ENCODE measurements at regions not wholly inside any gene's neighbourhood (a gene's known extent, or its start where the extent isn't known, plus 50 kb on each side); places are given as distances from the start of the nearest gene placed in this dataset.
"Not testable (repeated sequence)": the region's sequence is repeated elsewhere in the genome, so short reads cannot be mapped to it uniquely, and the experiment has no call there.

DNA sequence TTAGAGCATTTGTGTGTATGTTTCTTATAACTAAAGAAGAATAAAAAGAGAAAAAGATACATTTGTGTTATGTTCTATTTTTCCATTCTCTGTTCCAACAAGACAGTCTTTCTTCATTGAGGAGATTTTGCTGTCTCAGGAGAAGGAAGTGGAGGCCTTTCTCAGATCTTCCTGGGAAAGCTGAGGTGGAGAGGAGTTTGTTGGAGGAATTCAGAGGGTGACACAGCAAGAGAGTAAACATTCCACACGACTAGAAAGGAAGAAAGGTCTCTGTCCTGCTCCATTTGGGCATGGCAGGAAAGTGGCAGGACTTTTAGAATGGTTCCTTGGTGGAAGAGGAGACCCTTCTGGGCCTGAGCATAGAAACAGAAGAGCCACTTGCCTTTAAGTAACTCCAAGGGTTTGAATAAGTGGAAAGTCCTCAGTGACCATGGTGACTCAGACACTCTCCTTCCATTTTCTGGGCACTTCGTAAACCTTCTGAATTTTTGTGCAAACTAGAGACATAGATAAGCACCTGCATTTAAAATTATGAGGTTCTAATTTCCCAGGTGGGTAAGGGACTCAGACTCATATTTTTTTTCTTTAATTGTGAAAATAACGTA is 52.3 kb upstream of the COL5A2 start:
- no peak for DNase-seq

DNA sequence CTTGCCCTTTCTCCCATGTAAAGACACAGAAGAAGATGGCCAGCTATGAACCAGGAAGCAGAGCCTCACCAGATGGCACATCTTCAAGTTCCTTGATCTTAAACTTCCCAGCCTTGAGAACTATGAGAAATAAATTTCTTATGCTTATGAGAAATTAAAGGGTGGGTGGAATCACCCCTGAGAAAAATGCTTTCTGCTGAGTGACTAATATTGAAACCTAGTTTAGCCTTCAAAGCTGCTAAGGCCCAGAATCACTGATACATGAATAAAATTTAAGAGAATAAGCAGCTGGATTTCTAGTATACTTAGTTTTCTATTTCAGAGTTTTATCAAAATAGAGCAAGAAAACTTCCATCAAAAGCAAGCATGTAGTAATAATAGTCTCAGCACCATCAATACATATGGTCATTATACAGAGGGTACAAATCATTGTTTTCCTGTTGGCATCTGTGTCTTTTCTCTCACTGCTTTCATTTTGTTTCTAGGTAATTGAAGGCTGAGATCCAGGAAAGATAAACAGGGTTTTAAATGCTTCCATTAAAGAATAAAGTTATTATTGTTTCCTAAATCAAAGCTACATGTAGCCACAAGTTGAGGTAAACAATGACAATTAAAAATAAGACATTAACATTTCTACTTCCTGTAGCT is 53.3 kb upstream of the COL5A2 start:
- DNase-seq, result no peak

DNA sequence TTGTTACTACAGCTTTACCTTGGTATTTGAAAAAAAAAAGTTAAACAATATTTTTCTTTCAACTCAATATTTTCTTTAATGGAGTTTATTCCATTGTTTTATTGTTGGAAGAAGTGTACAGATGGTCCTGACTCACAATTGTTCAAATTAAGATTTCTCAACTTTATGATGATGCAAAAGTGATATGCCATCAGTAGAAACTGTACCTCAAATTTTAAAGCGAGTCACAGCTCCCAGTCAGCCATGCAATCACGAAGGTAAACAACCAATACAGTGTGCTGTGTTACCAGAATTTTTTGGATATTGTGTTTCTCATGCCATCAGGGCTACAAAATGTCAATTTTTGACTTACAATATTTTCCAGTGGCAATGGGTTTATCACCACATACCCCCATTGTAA is 54.0 kb upstream of the COL5A2 start:
- no peak for DNase-seq

DNA sequence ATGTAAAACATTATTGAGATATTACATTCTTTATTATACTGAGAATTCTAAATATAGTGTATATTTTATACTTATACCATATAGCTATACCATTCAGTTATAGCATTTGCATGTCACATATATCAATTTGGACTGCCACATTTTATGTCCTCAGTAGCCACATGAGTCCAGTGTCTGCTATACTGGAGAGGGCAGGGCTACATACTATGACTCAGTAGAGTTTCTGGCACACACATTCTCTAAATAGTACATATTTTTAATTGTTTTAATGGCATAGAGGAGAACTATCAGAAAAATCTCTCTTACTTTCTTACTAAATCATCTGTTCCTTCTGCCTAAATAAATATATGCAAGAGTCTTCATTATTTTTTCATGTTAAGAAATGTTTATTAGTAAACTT is 55.4 kb upstream of the COL5A2 start:
- no peak for DNase-seq

DNA sequence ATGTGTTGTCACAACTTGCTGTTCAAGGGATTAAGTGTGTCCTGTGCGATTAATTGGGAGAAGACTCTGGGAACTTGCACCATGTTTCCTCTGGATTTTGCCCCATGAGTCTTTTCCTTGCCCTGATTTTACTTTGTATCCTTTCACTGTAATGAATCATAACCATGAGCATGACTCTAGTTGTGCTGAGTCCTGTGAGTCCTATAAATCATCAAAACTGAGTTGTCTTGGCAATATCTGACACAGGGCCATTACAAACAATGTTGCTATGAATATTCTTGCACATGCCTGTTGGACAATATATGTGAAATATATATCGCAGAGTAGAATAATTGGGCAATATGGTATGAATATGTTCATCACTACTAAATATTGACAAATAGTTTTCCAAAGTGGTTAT is 56.5 kb upstream of the COL5A2 start:
- DNase-seq, result no peak

DNA sequence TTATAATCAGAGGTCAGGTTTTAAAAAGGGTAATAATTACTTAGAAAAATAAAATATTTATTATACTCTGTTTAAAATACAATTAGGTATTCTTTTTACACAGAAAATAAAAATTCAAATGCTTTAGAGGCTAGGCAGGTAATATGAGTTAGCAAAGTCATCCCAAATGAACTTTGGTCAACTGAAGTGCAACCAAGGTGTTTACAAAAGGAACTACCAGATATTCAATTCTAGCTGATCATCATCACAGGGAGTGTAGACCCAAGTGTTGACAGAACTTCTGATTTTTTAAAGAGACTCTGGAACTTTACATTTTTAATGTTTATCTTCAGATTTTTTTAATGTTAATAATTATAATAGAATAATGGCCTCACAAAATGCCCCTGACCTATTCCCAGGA is 59.3 kb upstream of the COL5A2 start:
- DNase-seq, result no peak

DNA sequence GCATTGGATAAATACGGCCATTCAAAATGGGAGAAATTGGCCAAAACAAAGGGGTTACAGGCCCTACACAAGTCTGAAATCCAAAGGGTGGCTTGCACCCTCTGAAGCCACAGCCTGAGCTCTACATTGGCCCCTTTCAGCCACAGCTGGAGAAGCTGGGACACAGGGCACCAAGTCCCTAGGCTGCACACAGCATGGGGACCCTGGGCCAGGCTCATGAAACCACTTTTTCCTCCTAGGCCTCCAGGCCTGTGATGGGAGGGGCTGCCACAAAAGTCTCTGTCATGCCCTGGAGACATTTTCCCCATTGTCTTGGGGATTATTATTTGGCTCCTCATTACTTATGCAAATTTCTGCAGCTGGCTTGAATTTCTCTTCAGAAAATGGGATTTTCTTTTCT is 64.3 kb upstream of the COL5A2 start:
- not testable (repeated sequence) for DNase-seq

DNA sequence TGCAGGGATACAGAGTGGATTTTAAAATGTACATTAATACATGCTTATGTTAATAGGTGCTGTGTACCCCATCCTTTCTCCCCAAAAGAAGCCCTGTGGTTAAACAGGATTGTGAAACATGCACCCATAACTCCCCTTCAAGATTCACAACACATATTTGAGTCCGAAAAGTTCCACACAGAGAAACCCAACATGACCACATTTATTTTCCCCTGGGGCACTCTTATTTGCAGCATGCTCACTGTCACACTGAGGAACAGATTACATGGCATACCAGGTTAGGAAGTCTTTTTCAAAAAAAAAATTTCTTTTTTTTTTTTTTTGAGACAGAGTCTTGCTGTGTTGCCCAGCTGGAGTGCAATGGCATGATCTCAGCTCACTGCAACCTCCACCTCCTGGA is 67.7 kb upstream of the COL5A2 start:
- no peak for DNase-seq

DNA sequence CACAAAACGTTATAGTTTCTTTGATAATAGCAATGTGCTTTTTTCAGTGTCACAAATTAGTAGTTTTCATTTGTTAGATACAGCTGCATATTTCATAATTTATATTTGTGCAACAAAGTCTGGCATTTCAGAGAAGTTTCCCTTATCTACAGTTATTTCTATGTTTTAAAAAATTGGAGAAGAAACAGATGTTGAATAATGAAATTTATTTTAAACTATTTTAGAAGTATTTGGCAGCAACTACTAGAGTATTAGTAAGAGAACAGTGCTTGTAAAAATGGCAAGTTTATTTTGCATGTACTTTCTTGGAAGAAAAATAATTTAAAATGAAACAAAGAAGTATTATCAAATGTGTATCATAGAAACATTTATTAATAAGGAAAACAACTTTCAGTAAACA is 68.6 kb upstream of the COL5A2 start:
- no peak for DNase-seq

DNA sequence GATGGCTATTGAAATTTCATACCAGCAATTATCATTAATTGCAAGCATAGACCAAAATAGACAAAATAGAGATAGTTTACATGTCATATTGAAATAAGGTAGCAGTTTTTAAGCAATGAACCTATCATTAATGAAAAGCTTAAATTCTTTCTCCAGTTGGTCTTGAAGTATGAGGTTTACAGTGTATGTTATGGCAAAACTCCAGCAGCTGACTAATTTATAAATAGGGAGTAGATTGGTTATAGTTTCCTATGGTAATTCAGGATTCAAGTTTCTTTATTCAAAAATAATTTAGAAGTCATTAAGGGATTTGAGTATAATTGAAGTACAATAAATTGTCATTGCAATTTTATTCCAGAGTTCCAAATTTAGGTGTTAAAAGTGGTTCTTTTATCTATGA is 69.6 kb upstream of the COL5A2 start:
- no peak for DNase-seq

DNA sequence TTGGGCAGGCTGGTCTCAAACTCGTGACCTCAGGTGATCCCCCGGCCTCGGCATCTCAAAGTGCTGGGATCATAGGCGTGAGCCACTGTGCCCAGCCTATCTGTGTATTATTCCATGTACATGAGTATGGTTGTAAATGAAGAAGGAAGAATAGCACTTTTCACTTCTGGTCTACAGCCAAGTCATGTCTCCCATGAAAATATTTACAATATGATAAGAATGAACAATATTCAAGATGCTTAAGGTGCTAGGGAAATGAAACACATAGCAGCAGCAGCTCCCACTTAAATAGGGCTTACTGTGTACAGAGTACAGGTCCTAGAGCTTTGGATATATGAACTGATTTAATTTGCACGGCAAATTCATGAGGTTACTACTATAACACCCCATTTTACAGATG is 70.3 kb upstream of the COL5A2 start:
- no peak for DNase-seq

DNA sequence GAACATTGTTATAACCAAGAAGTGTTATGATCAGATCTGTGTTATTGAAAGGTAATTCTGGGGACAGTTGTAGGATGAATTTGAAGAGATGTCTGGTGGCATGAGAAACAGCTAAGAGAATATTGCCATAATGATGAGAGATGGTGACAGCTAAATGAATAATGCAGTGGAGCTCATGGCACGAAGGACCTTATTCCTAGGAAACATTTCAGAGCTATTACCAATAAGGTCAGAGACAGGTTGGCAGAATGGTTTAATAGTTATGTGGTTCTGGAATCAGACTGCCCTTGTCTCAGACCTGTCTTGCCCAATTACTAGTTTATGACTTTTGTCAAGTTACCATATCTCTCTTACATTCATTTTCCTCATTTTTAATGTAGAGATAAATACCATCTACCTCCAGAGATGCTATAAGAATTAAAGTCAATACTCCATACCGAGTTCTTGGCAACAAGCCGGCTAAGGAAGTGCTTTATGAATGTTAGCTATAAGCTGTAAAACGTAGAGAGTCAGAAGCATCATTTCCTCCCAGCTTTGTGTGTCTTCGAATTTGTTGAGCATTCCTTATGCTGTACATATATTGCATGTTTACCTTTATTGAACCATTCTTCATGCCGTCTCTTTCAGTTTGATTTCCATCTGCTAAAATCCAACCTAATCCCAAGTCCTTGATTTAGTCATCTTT is 73.6 kb upstream of the COL5A2 start:
- DNase-seq, result no peak

DNA sequence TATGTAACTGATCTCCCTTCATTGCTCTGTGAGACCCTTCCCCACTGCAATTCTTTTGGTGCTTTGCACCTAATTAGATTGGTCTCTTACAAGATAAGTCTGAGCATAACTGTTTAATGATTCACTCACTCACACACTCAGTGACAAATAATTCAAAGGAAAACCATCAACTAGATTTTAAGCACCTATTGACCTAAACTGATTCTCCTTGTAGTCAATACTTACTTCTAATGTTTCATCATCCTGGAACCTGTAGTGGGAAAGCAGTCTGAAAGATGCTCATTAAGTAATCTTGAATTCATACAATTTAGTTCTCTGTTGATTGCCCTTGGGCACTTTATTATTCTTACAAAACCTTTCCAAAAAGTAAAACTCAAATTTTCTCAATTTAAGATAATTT is 74.3 kb upstream of the COL5A2 start:
- no peak for DNase-seq

DNA sequence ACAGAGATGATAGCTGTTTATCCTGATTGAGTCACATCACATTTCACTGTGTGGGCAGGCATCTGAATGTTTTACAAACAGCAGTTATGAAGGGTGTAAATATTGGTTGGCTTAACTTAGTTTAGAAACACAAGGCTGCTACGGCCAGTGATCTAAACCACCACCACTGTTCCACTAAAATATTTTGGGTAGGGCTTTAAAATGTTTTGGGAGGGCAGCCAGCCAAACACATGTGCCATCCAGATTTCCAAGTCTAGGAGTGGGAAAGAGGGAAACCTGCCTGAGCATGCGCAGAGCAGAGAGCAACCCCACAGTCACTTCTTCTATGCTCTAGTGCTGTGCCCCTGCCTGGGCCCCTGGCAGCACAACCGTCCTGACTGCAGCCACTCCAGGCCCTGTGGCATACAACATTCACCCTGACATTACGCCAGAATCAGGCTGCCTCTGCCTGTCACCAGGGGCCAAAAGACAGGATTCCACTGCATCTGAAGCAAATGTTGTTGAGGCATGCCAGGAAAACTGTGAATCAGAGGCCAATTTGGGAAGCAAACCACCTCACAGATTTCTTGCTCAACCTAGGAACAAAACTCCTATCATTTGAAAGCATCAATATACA is 74.8 kb upstream of the COL5A2 start:
- DNase-seq, result no peak

DNA sequence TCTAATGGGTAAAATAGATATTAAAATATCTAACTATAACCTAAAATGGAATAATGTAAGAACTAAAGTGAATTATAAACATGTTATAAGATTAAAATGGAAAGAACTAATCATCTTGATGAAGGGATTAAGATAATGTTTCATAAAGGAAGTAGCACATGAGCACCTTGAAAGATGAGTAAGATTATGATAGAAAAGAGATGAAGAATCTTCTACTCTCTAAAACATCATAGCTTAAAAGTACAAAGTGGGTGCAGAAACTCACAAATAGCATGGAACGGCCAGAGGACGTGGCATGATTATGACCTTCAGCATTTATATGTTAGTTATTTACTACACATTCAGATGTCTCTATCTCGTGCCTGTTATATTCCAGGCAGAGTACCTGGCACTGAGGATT is 76.2 kb upstream of the COL5A2 start:
- DNase-seq, result no peak

DNA sequence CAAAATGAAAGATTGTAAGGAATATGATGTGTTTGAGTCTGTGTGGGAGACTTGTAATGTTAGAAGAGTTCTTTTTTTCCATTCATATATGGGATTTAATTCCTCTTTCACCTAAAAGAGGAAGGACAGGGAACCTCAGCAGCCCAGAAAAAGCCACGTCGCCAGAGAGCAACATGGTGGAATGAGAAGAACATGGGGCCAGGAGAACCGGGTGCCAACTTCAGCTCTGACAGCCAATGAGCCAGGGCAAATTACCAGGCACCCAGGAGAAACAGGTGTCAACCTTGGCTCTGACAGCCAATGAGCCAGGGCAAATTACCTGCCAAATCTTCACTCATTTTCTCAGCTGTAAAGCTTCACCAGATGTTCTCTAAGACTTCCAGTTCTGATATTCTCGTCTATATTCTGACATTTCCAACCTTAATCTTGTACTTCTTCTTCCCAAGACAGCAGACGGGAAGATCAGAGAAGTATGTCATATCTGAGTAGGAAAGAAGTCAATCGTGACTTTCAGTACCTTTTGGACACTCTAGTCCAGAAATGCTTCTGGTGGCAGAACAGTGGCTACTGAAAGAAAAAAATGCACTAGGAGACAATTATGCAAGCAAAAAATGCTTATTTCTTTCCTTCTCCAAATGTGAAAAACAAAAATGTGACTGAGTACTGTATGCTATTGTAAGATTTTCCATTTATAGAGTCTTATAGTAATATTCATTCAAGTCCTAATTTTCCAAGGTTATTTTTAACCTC is 79.2 kb upstream of the COL5A2 start:
- no peak for DNase-seq

DNA sequence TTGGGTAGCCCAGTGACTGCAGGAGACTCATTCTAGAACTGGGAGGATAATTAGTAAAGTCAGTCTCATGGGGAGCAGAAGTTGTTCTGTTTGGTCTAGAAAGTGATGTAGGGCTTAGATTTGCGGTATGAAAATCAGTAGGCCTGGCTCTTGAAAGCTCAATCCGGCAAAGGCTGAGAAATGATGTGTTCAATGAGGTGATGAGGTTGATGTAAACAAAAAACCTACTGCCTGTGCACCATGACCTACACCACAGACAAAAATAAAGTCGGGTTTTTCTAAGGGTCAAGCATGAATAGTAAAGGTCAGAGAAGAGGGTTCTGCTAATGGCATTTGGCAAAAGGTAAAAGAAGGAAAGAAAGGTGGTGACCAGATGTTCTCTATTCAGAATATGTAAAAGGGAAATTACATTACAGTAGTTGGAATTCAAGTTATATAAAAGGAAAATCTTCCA is 80.8 kb upstream of the COL5A2 start:
- DNase-seq, result no peak

DNA sequence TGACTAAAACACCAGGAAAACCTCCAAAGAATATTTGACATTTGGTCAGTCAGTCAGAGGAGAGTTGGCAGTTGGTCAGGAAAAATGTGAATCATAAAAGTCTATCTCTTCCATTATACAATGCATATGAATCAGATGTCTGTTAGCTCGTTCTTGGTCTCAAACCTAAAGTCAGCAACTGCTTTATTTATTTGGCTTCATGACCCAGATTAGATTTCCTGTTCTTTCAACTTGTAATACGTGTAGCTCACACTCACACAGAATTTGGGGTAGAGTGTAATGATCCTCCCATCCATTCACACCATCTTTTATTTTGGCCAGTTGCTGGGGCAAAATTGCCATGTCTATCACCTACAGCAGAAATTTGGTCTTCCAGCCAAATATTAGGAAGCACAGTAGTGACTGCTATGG is 81.9 kb upstream of the COL5A2 start:
- DNase-seq, result no peak

DNA sequence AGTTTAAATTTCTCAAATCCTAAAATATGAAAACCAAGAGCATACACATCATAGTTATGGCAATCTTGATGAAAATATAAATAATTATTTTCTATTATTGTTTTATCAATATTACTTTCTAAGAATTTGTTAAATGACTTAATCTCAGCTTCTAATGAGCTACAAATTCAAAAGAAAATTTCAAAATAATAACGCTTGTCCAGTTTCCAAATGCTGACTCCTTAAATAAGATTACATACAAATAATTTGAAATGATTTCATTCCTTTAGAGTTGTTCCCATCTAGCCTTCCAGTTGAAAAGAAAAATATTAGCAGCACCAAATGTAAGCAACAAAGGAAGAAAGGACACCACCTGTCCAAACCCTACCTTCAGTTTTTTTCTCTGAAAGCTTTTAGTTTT is 82.4 kb upstream of the COL5A2 start:
- no peak for DNase-seq

DNA sequence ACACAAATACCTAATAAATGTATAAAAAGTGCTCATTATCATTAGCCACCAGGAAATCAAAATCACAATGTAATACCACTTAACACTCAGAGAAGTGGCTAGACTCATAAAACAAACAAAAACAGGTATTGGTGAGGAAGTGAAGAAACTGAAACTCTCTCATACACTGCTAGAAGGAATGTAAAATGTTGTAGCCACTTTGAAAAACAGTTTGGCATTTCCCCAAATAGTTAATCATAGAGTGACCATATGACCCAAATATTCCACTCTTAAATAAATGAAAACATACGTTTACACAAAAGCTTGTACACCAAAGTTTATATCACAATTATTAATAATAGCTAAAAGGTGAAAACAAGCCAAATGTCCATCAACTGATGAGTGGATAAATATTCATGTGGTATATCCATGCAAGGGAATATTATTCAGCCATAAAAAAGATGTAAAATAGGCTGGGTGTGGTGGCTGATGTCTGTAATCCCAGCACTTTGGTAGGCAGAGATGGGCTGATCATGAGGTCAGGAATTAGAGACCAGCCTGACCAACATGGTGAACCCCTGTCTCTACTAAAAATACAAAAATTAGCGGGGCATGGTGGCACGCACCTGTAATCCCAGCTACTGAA is 86.2 kb upstream of the COL5A2 start:
- no peak for DNase-seq

DNA sequence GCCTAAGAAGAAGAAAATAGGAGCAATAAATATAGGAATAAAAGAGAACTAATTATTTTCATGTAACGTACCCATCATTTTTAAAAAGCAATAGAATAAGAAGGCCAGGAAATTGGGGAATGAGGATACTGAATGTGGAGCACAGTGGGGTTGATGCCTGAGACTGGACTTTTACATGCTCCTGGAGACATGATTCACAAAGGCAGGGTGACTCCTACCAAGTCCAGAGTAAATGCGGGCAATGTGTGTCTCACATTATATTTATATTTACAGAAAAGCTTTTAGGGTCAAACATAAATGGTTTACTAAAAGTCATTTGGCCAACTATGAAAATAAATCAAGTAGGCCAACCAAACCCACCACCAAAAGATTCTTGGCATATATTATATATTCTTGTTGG is 87.9 kb upstream of the COL5A2 start:
- no peak for DNase-seq

DNA sequence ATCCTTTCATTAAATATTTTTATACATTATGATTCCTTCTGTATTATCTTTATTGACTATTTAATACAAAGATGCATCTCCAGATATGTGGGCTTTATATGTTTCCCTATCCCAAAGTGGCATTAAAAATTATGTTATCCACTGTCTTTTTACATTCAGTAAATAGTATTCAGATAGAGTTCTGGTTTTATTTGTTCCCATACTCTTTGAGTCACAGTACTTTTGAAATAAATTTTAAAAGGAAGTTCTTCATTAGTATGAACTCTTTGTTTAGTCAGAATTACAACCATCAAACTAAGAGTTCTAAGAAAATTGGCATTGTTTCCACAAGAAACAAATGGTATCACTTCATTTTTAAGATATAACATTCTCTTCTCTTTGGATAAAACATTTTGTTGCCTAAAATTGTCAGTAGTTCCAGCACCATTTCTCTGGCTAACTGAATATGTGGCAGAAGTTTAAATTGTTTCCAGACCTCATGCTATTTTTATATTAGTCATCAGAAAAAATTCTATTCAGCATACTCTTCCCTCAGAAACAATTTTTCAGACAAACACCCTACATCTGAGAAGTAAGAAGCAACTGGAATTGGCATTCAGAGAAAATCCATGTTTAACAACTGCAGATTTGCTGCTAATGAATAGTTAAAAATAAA is 88.5 kb upstream of the COL5A2 start:
- no peak for DNase-seq
